ENCODE measurements at regions not wholly inside any gene's neighbourhood (a gene's known extent, or its start where the extent isn't known, plus 50 kb on each side); places are given as distances from the start of the nearest gene placed in this dataset.

DNA sequence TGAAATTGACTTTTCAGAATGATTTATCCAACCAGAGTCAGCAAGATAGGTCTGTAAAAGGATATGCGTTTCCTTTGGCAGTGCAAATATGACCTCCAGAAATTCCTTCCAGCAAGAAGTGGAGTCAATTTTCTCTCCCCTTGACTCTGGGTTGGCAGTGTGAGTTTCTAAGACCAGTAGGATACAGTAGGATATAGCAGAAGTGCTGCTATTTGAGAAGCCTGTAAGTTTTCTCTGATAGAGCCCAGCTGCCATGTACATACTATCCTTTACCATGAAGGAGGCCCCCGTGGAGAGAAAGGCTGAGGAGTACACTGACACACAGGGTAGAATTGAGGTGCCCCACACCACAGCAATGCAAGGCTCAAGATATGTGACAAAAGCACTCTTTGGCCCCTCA, 409.1 kb upstream of the PDZRN3 start:
- H3K4me3 ChIP-seq (ENCODE audit: low read depth, low read length) = no peak overlapping the region
- in situ Hi-C loops (cut with HindIII; ENCODE audit: low sequenced_read_pairs) = no loop called here
- no peak for DNase-seq (ENCODE audit: low read depth)
- TF ChIP-seq, protein P1, sequence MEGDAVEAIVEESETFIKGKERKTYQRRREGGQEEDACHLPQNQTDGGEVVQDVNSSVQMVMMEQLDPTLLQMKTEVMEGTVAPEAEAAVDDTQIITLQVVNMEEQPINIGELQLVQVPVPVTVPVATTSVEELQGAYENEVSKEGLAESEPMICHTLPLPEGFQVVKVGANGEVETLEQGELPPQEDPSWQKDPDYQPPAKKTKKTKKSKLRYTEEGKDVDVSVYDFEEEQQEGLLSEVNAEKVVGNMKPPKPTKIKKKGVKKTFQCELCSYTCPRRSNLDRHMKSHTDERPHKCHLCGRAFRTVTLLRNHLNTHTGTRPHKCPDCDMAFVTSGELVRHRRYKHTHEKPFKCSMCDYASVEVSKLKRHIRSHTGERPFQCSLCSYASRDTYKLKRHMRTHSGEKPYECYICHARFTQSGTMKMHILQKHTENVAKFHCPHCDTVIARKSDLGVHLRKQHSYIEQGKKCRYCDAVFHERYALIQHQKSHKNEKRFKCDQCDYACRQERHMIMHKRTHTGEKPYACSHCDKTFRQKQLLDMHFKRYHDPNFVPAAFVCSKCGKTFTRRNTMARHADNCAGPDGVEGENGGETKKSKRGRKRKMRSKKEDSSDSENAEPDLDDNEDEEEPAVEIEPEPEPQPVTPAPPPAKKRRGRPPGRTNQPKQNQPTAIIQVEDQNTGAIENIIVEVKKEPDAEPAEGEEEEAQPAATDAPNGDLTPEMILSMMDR (IDR thresholded peaks at IDR 0.05; ENCODE audit: low read depth, low read length, missing control alignments) = no peak

DNA sequence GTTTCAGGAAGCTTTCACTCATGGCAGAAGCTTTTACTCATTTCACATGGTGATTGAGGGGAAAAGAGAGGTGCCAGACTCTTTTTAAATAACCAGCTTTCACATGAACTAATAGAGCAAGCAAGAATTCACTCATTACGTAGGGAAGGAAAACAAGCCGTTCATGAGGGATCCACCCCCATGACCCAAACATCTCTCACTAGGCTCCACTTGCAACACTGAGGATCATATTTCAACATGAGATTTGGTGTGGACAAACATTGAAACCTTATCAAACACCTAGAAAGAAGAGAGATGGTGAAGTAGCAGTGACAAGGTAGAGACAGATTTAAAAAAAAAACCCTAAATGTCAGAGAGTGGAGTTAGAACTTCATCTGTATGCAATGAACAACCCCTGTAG, 408.6 kb upstream of the PDZRN3 start:
- no peak for DNase-seq (ENCODE audit: low read depth)
- no peak overlapping the region for H3K4me3 ChIP-seq (ENCODE audit: low read depth, low read length)
- in situ Hi-C loops (cut with HindIII; ENCODE audit: low sequenced_read_pairs) = no loop called here
- TF ChIP-seq, protein P1 (IDR thresholded peaks at IDR 0.05; ENCODE audit: low read depth, low read length, missing control alignments) = no peak

DNA sequence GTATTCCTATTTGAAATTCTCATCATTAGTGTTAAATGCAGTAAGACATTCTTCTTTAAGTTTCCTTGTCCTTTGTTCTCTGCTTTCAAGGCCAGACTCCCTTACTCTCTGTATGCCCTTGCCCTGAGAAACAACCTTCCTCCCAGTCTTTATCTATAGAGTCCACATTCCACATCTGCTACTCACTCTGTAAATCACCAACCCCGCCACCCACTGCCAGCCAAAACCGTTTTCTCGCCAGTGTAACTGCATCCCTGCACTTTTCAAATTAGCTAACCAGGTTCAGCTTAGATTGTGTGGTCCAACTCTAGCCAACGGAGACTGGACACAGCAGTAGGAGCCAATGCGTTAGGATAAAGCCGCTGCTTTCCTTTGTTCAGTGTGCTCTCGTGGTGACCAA, 402.4 kb upstream of the PDZRN3 start:
- no peak overlapping the region for H3K4me3 ChIP-seq (ENCODE audit: low read depth, low read length)
- in situ Hi-C loops (cut with HindIII; ENCODE audit: low sequenced_read_pairs) = no loop called here
- TF ChIP-seq, protein P1 (IDR thresholded peaks at IDR 0.05; ENCODE audit: low read depth, low read length, missing control alignments) = no peak
- no peak for DNase-seq (ENCODE audit: low read depth)

DNA sequence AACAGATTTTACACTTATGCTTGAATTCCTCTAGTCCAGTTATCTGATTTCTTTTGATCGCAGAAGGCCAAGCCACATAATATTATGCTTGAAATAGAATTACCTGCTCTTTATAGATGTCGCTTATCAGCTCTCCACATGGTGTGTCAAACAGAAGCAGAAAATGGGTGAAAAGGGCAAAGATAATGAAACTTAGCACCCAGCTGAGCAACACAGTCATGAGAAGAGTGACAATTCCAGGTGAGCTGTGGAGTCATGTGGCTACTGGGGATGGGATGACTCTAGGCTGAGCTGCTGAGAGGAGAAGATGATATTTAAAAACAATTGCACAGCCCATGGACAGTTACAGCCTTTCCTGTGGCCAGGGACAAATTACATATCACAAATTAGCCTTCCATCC, 398.7 kb upstream of the PDZRN3 start:
- TF ChIP-seq, protein P1 (IDR thresholded peaks at IDR 0.05; ENCODE audit: low read depth, low read length, missing control alignments) = no peak
- DNase-seq (ENCODE audit: low read depth) = no peak
- in situ Hi-C loops (cut with HindIII; ENCODE audit: low sequenced_read_pairs) = no loop called here
- no peak overlapping the region for H3K4me3 ChIP-seq (ENCODE audit: low read depth, low read length)

DNA sequence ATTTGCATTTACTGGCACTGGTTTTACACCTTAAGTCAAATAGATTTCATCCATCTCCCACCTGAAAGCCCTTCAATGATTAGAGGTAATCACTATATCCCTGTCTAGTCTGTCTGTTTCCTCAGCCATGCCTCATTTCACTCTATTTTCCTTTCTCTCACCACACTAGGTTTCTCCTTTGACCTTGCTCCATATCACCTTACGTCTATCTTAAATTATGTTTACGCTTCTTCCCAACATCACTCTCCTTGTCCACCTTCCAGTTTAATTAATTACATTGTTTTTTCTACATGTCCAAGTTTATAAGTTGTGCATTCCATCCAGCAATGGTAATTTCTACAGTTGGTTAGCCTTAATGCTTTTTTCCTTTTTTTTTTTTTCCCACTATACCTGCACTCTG, 396.7 kb upstream of the PDZRN3 start:
- no peak overlapping the region for H3K4me3 ChIP-seq (ENCODE audit: low read depth, low read length)
- DNase-seq (ENCODE audit: low read depth) = no peak
- in situ Hi-C loops (cut with HindIII; ENCODE audit: low sequenced_read_pairs) = no loop called here
- TF ChIP-seq, protein P1 (IDR thresholded peaks at IDR 0.05; ENCODE audit: low read depth, low read length, missing control alignments) = no peak

DNA sequence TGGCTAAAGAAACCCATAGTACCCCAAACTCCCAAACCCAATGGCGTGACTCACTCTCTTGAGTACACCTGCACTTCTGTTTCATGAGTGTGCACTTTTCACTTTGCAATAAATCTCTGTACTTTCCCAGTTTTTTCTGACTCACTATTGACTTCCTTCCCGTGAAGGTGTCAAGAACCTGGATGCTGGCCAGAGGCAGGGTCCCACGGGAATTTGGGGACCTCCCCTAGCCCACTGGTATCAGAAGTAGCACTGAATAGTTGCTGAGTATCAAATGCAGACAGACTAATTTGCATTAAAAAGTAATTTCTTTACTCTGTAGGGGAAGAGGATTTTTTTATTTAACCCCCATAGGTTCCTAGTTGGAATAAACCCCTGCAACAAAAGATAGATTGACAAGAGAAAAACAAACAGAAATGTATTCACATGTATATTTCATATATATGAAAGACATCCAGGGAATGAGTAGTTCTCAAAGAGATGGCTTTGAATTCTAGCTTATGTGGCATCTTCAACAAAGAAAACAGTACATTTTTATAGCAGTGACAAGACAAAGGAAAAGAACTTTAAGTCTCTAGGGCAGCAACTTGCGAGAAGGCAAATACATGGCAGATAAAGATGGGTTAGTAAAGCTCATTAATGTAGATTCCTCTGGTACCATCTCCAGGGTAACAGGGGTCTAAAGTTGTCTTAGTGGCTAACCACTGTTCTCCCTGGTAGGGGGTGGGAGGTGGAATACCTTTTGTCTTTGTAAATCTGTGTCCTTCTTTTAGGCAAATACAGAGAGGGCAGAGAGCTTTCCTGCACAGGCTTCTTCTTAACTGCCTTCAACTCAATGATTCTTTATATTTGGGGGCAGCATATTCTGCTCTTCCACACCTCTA, 385.5 kb upstream of the PDZRN3 start:
- in situ Hi-C loops (cut with HindIII; ENCODE audit: low sequenced_read_pairs) = no loop called here
- H3K4me3 ChIP-seq (ENCODE audit: low read depth, low read length) = no peak overlapping the region
- TF ChIP-seq, protein P1 (IDR thresholded peaks at IDR 0.05; ENCODE audit: low read depth, low read length, missing control alignments) = no peak
- DNase-seq (ENCODE audit: low read depth) = no peak

Data from astrocyte of the cerebellum (primary cell).